Stomach (tissue), 4 donors: ENCODE measurements at regions not wholly inside any gene's neighbourhood (a gene's known extent, or its start where the extent isn't known, plus 50 kb on each side); places are given as distances from the start of the nearest gene placed in this dataset.

Experiments
- EP300 ChIP-seq: sonication (generic); formaldehyde crosslinking; IDR thresholded peaks from one replicate; pipeline ENCODE4 v1.6.1; 2017; ENCODE audit warnings: antibody characterized with exemption
- TF ChIP-seq, protein P1 (sequence below), 7 experiments: fragments of 450-650 bp in 4 of 7; fragments of 200-600 bp in 3 of 7; sonication (generic) in 3 of 7; IDR thresholded peaks; one replicate each; pipeline ENCODE4 v1.5.1; 2016 to 2019; ENCODE audit warnings: antibody characterized with exemption in 7 of 7, control low read depth in 2 of 7, mild to moderate bottlenecking in 1 of 7

GRCh38 chr16:6892966-6893365 is 439.7 kb upstream of the RBFOX1 start:
- TF ChIP-seq, protein P1, sequence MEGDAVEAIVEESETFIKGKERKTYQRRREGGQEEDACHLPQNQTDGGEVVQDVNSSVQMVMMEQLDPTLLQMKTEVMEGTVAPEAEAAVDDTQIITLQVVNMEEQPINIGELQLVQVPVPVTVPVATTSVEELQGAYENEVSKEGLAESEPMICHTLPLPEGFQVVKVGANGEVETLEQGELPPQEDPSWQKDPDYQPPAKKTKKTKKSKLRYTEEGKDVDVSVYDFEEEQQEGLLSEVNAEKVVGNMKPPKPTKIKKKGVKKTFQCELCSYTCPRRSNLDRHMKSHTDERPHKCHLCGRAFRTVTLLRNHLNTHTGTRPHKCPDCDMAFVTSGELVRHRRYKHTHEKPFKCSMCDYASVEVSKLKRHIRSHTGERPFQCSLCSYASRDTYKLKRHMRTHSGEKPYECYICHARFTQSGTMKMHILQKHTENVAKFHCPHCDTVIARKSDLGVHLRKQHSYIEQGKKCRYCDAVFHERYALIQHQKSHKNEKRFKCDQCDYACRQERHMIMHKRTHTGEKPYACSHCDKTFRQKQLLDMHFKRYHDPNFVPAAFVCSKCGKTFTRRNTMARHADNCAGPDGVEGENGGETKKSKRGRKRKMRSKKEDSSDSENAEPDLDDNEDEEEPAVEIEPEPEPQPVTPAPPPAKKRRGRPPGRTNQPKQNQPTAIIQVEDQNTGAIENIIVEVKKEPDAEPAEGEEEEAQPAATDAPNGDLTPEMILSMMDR (IDR thresholded peaks at IDR 0.05), result no peak
- TF ChIP-seq EP300, result no peak
